K562 (cell line): ENCODE measurements at regions not wholly inside any gene's neighbourhood (a gene's known extent, or its start where the extent isn't known, plus 50 kb on each side); places are given as distances from the start of the nearest gene placed in this dataset.

Experiments
- ATAC-seq: fragments of 200-7000 bp; cut with Tn5 transposase; 3 replicates; pipeline ENCODE4 v1.9.1; 2020; ENCODE audit warnings: moderate library complexity
- BruUV-seq: library from RNA; stranded (reverse); fragments of 400-500 nt; replicated peaks from 2 replicates; lab custom pipeline; 2021; lab: Mats Ljungman, UMichigan
- CTCF ChIA-PET: fragments of 300-600 bp; formaldehyde crosslinking; extraction: SDS; loops from one replicate; lab custom pipeline; 2021; ENCODE audit warnings: low intra/inter-chr PET ratio; lab: Yijun Ruan, JAX
- POLR2A ChIA-PET: fragments of 300-600, 350-650 bp; sonication (Branson Sonifier 250); formaldehyde crosslinking; extraction: SDS; loops from one replicate; lab custom pipeline; 2021; ENCODE audit warnings: antibody characterized with exemption, inconsistent platforms; lab: Yijun Ruan, JAX
- DNase-seq, 4 experiments: peaks; one replicate each; pipeline versions ENCODE4 v3.0.0 to v3.0.0-alpha.2; 2011 to 2018; ENCODE audit warnings: low spot score in 3 of 4, mixed read lengths in 3 of 4; ENCODE audit errors: extremely low read depth in 1 of 4
- FAIRE-seq: peaks from 2 replicates; lab custom pipeline; 2011; peaks lifted over from hg19 to GRCh38; lab: Jason Lieb, UNC
- H2AFZ ChIP-seq: 2 replicates; pipeline ENCODE4 v1.6.0; 2011; ENCODE audit warnings: low read depth, low read length, control low read depth, inconsistent platforms
- H3K27ac ChIP-seq: fragments of 200-600 bp; 3 replicates; pipeline ENCODE4 v1.8.0; 2011; ENCODE audit warnings: low read depth, mild to moderate bottlenecking, control low read depth, inconsistent platforms, low read length, moderate library complexity, mixed read lengths; ENCODE audit errors: extremely low read depth
- H3K27me3 ChIP-seq, 2 experiments: fragments of 300-600 bp in 1 of 2; 2 replicates in 1 of 2; 3 replicates in 1 of 2; pipeline versions ENCODE4 v1.6.0 to v1.8.0; 2011; ENCODE audit warnings: inconsistent platforms in 2 of 2, low read length in 2 of 2, mild to moderate bottlenecking in 1 of 2, mixed read lengths in 1 of 2, moderate library complexity in 1 of 2; ENCODE audit not compliant: control insufficient read depth in 2 of 2, insufficient read depth in 2 of 2
- H3K36me3 ChIP-seq: fragments of 300-600 bp; 3 replicates; pipeline ENCODE4 v1.8.0; 2011; ENCODE audit warnings: mild to moderate bottlenecking, low read length, inconsistent platforms; ENCODE audit not compliant: control insufficient read depth, insufficient read depth
- H3K4me1 ChIP-seq, 2 experiments: fragments of 200-600 bp in 1 of 2; replicated peaks in 1 of 2; 2 replicates in 1 of 2; 3 replicates in 1 of 2; pipeline versions ENCODE4 v1.5.1 to v1.8.0; 2011; ENCODE audit warnings: inconsistent platforms in 2 of 2, low read length in 2 of 2, mild to moderate bottlenecking in 1 of 2, mixed read lengths in 1 of 2, moderate library complexity in 1 of 2; ENCODE audit not compliant: control insufficient read depth in 2 of 2, insufficient read depth in 2 of 2
- H3K4me2 ChIP-seq: 2 replicates; pipeline ENCODE4 v1.6.1; 2011; ENCODE audit warnings: low read length, control low read depth, inconsistent platforms, mixed read lengths; ENCODE audit not compliant: insufficient read depth
- H3K4me3 ChIP-seq: fragments of 200-600 bp; sonication (generic), shearing (Covaris generic); 2 replicates; pipeline ENCODE4 v1.5.1; 2016; ENCODE audit warnings: control low read depth, inconsistent platforms
- H3K79me2 ChIP-seq: fragments of 200-600 bp; 3 replicates; pipeline ENCODE4 v1.8.0; 2011; ENCODE audit warnings: low read length, inconsistent platforms; ENCODE audit not compliant: control insufficient read depth, insufficient read depth
- H3K9ac ChIP-seq, 2 experiments: 2 replicates each; pipeline versions ENCODE4 v1.6.0 to v1.6.1; 2011; ENCODE audit warnings: low read depth in 2 of 2, low read length in 2 of 2, control low read depth in 1 of 2, inconsistent platforms in 1 of 2, mild to moderate bottlenecking in 1 of 2, mixed read lengths in 1 of 2; ENCODE audit not compliant: insufficient read depth in 1 of 2
- H3K9me1 ChIP-seq: one replicate; pipeline ENCODE4 v1.6.0; 2011; ENCODE audit warnings: inconsistent platforms, mild to moderate bottlenecking, low read length, moderate library complexity; ENCODE audit not compliant: control insufficient read depth, insufficient read depth
- H3K9me3 ChIP-seq: replicated peaks from 2 replicates; pipeline ENCODE4 v1.5.1; 2011; ENCODE audit warnings: low read depth, low read length, inconsistent platforms; ENCODE audit not compliant: control insufficient read depth, insufficient read depth
- H4K20me1 ChIP-seq: replicated peaks from 2 replicates; pipeline ENCODE4 v1.6.1; 2011; ENCODE audit warnings: low read length, inconsistent platforms, mixed read lengths; ENCODE audit not compliant: control insufficient read depth, insufficient read depth
- C11orf30 ChIP-seq: fragments of 450-650 bp; IDR thresholded peaks from 2 replicates; pipeline ENCODE4 v1.6.1; 2016; ENCODE audit warnings: low read depth, mild to moderate bottlenecking
- CTBP1 ChIP-seq: fragments of 450-650 bp; IDR thresholded peaks from 2 replicates; pipeline ENCODE4 v1.6.1; 2016; ENCODE audit warnings: borderline replicate concordance
- TAF15 ChIP-seq: fragments of 200-400 bp; formaldehyde crosslinking; IDR thresholded peaks from 2 replicates; pipeline ENCODE4 v1.6.1; 2017; ENCODE audit warnings: mild to moderate bottlenecking, low read depth, low read length, moderate library complexity
- THRB ChIP-seq: fragments of 450-650 bp; formaldehyde crosslinking; conservative IDR thresholded peaks from 2 replicates; pipeline ENCODE4 v1.4.0; 2022; ENCODE audit warnings: mild to moderate bottlenecking, missing genetic modification characterization
- WGBS: fragments of 100-300 bp; shearing (Covaris generic); methylation state at CpG from one replicate; pipeline ENCODE4 v1.1.6; 2016; ENCODE audit warnings: low coverage, mixed read lengths; ENCODE audit not compliant: insufficient coverage; ENCODE audit errors: missing lambda C conversion rate; 5-methylcytosine and 5-hydroxymethylcytosine counted together
- in situ Hi-C: fragments of 300-500 bp; cut with MboI; formaldehyde crosslinking; loops from 4 replicates; pipeline ENCODE4 v1.15.0; 2018; ENCODE audit warnings: inconsistent platforms, mixed read lengths
- intact Hi-C: fragments of 100-400 bp; cut with micrococcal nuclease; formaldehyde crosslinking; loops from 2 replicates; pipeline ENCODE4 v1.14.2; 2022

DNA sequence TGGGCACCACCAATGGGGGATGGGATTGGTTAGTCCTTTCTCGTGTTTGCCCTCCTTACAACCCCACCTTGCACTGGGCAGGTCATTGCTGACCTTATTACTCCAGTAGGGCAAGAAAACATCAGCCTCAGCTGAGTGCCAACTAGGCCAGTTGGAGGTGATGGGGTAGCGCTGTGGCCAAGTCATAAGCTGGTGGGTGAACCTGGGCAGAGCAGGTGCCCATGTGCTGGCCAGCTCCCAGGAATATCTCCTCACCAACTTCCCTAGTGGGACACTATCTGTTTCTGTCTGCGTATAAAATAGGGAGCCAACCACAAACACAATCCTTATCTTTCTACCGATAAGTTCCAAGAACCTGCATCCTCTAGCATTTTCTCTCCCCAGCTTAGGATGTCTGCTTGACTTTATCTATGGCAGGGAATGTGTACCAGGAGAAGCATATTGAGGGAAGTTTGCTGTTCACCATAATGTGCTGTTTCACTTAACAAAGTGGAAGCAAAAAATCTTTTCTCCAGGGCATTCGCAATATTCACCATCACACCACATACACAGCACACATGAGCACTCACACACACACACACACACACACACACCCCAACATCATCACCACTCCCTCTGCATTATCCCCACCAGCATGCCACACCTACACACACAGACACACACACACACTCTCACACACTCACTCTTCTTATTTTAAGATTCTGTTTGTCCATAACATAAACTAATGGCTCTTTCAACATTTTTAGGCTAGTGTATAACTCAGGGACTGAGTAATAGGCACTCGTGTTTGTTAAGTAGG, 390.0 kb downstream of the ENC1 start:
- no TSS peak for BruUV-seq
- CTCF ChIA-PET: no interaction called here
- no peak for ATAC-seq
- no peak overlapping the region for H3K9ac ChIP-seq
- H3K4me1 ChIP-seq: no peaks in the 10 kb centered on the region; a peak in 1 of 5 replicates
- no peaks in the 10 kb centered on the region for H3K9me3 ChIP-seq
- TF ChIP-seq C11orf30 (no peak), TAF15 (no peak), THRB (CRISPR knock-in tag) (0 out of 2 replicates have a peak, but pooled peaks have one; percentile 34), CTBP1 (peak; percentile 10; the same call in 1 of the 2 replicates)
- TF ChIP-seq, all 486 proteins: peak for 2
- H3K27me3 ChIP-seq: no peaks in the 10 kb centered on the region
- POLR2A ChIA-PET: no interaction called here
- H3K4me3 ChIP-seq: no peak overlapping the region
- no peak for FAIRE-seq
- DNase-seq: no peak
- H3K27ac ChIP-seq: no peak overlapping the region
- H2AFZ ChIP-seq: no peak overlapping the region
- H3K79me2 ChIP-seq: no peaks in the 10 kb centered on the region
- in situ Hi-C loops (no loop called here), intact Hi-C loops (no loop called here)
- no peaks in the 10 kb centered on the region for H4K20me1 ChIP-seq
- no peaks in the 10 kb centered on the region for H3K36me3 ChIP-seq
- no peak overlapping the region for H3K4me2 ChIP-seq
- H3K9me1 ChIP-seq: no peaks in the 10 kb centered on the region
- 9% methylated on average over 6 of the region's 6 CpGs for WGBS
